Chondrocyte (in vitro differentiated cells): ENCODE measurements at regions not wholly inside any gene's neighbourhood (a gene's known extent, or its start where the extent isn't known, plus 50 kb on each side); places are given as distances from the start of the nearest gene placed in this dataset.

Experiments used
- DNase-seq: peaks from one replicate; pipeline ENCODE4 v3.0.0; 2021; ENCODE audit warnings: mixed read lengths, low spot score
- H3K27ac Mint-ChIP-seq: one replicate; pipeline ENCODE4 v1.8.0; 2021; ENCODE audit warnings: mild to moderate bottlenecking, moderate library complexity, mixed read lengths; ENCODE audit not compliant: unreplicated experiment
- H3K27me3 Mint-ChIP-seq: 2 replicates; pipeline ENCODE4 v1.8.0; 2021; ENCODE audit warnings: low read depth, mixed read lengths
- H3K36me3 Mint-ChIP-seq: 2 replicates; pipeline ENCODE4 v1.8.0; 2021; ENCODE audit warnings: low read depth, mixed read lengths
- H3K4me1 Mint-ChIP-seq: 2 replicates; pipeline ENCODE4 v1.8.0; 2021; ENCODE audit warnings: low read depth, mild to moderate bottlenecking, mixed read lengths
- H3K4me3 Mint-ChIP-seq: one replicate; pipeline ENCODE4 v1.8.0; 2021; ENCODE audit warnings: mild to moderate bottlenecking, moderate library complexity, mixed read lengths; ENCODE audit not compliant: unreplicated experiment
- H3K9me3 Mint-ChIP-seq: 2 replicates; pipeline ENCODE4 v1.8.0; 2021; ENCODE audit warnings: low read depth, mixed read lengths
- TF ChIP-seq, protein P1 (sequence below): fragments of 200-600 bp; sonication (generic); IDR thresholded peaks from 2 replicates; pipeline ENCODE4 v1.5.0; 2021; ENCODE audit warnings: antibody characterized with exemption, mild to moderate bottlenecking, moderate library complexity

DNA sequence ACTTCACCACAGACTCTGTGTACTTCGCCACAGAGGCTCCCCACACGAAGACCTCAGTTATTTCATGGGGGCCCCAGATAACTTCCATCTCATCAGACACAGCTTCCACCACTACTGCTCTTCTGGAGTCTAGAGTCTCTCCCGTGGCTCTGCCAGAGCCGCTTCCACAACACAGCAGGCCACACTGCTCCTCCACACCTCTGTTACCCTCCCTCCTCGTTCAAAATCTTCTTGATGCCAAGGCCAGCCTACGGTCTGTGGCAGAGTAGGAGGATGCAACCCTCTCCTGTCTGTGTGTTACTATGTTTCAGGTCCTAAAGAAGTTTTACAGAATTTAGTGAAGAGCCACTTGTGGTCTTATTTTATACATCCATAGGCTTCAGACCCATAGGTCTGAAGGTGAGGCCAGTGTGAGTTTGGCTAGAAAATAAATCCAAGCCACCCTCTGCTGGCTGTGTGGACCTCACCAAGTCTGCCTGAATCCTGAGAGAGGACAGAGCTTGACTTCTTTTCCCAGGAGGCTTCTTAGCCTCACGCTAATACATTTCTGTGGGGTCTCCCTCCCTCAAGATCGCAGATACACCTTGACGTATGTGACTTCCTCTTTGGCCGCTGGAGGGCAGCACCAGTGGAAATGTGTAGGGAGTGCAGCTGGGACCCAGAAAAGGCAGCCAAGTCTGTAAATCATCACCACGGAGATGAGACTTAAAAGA is 197.7 kb downstream of the FAXC start:
- peaks cover 7% of the 10 kb centered on the region for H3K27me3 Mint-ChIP-seq
- DNase-seq, result no peak
- no peaks in the 10 kb centered on the region for H3K36me3 Mint-ChIP-seq
- no peaks in the 10 kb centered on the region for H3K9me3 Mint-ChIP-seq
- H3K4me1 Mint-ChIP-seq, result no peaks in the 10 kb centered on the region
- TF ChIP-seq, protein P1, sequence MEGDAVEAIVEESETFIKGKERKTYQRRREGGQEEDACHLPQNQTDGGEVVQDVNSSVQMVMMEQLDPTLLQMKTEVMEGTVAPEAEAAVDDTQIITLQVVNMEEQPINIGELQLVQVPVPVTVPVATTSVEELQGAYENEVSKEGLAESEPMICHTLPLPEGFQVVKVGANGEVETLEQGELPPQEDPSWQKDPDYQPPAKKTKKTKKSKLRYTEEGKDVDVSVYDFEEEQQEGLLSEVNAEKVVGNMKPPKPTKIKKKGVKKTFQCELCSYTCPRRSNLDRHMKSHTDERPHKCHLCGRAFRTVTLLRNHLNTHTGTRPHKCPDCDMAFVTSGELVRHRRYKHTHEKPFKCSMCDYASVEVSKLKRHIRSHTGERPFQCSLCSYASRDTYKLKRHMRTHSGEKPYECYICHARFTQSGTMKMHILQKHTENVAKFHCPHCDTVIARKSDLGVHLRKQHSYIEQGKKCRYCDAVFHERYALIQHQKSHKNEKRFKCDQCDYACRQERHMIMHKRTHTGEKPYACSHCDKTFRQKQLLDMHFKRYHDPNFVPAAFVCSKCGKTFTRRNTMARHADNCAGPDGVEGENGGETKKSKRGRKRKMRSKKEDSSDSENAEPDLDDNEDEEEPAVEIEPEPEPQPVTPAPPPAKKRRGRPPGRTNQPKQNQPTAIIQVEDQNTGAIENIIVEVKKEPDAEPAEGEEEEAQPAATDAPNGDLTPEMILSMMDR, result peak; percentile 80
- H3K4me3 Mint-ChIP-seq, result no peak overlapping the region
- H3K27ac Mint-ChIP-seq, result no peak overlapping the region

DNA sequence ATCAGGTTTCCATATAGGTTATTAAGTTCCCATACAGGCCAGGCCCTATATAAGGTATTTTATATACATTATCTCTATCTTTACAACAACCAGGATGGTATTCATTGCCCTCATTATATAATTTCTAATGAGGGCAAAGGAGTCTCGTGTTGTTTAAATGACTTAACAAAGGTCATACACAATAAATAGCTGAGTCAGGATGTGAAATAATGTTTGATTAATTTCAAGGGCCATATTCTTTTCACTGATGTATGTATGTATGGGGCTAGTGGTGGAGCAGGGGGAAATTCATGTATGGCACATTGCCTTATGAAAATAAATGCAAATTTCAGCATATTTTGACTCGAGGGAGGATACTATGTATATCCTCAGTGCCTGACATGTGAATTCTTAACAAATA is 200.7 kb downstream of the FAXC start:
- no peaks in the 10 kb centered on the region for H3K4me1 Mint-ChIP-seq
- no peaks in the 10 kb centered on the region for H3K36me3 Mint-ChIP-seq
- no peak overlapping the region for H3K4me3 Mint-ChIP-seq
- H3K9me3 Mint-ChIP-seq, result no peaks in the 10 kb centered on the region
- DNase-seq, result no peak
- no peak overlapping the region for H3K27ac Mint-ChIP-seq
- TF ChIP-seq, protein P1, result no peak
- H3K27me3 Mint-ChIP-seq, result peaks cover 8% of the 10 kb centered on the region

DNA sequence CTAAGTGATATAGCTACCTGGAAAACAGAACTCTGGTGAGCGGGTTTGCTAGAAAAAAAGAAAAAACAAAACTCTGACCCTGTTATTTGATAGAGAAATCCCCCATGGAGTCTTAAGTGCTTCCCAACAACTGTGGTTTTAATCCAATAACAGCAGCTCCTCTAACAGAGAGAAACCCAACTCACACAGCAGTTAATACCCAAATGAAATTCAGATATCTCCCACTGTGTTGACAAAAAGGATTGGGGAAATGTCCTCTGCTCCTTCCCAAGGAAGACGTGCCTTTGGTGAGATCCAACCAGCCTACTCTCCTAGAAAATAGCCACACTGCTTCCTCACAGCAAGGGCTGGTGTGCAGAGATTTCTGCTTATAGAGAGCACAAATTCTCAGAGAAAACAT is 200.4 kb upstream of the FBXL4 start:
- no peaks in the 10 kb centered on the region for H3K4me1 Mint-ChIP-seq
- H3K4me3 Mint-ChIP-seq, result no peak overlapping the region
- H3K27me3 Mint-ChIP-seq, result peaks cover 6% of the 10 kb centered on the region

DNA sequence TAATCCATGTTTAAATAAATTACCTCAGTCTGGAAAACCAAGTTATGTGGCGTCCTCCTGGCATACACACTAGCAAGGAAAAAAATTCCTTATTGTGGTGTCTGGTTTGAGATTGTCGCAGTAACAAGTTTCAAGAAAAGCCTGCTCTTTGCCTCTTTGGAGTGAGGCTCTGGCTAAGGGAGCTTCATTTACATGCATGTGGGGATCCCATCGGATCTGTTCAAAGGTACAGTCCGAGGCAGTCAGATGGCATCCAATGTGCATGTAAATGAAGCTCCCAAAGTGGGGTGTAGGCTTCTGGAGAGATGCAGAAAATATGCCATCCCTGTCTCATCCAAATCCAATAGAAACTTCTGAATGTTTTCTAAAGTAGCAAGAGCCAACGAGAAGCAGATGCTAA is 199.5 kb upstream of the FBXL4 start:
- Mint-ChIP-seq H3K36me3 (no peaks in the 10 kb centered on the region), H3K4me1 (no peaks in the 10 kb centered on the region), H3K27me3 (peaks cover 5% of the 10 kb centered on the region), H3K9me3 (no peaks in the 10 kb centered on the region), H3K27ac (no peak overlapping the region), H3K4me3 (no peak overlapping the region)
- TF ChIP-seq, protein P1, result no peak
- no peak for DNase-seq

More for the DNA sequence above, 200.4 kb upstream of the FBXL4 start:
- no peaks in the 10 kb centered on the region for H3K36me3 Mint-ChIP-seq
- H3K9me3 Mint-ChIP-seq, result no peaks in the 10 kb centered on the region
- no peak for DNase-seq
- TF ChIP-seq, protein P1, result no peak
- no peak overlapping the region for H3K27ac Mint-ChIP-seq

DNA sequence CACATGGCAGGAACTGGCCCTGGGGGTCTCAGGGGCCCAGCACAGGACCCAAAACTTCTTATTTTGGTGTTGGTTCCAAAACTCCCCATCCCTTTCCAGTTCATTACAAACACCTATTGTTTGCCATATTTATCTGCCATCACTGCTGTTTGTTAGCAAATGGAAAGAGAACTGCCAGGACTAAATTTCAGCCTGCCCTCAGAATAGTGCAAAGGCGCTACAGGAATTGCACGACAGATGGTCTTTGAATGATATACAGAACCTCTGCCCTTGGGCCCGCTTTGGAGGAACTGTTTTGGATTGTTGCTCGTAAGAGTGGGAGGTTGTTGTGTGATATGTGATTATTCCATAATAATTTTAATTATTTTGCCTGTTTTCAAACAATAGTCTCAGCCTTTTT is 199.0 kb upstream of the FBXL4 start:
- Mint-ChIP-seq H3K9me3 (no peaks in the 10 kb centered on the region), H3K4me3 (no peak overlapping the region), H3K27ac (no peak overlapping the region), H3K4me1 (no peaks in the 10 kb centered on the region), H3K27me3 (peaks cover 4% of the 10 kb centered on the region), H3K36me3 (no peaks in the 10 kb centered on the region)
- TF ChIP-seq, protein P1, result no peak
- no peak for DNase-seq
